Activated naive CD4-positive, alpha-beta T cell treated with anti-CD3 and anti-CD28 coated beads, Interleukin-2, amount 10 ng/mL, durations not matched to agents 7 days and 5 days (primary cell): ENCODE measurements at regions not wholly inside any gene's neighbourhood (a gene's known extent, or its start where the extent isn't known, plus 50 kb on each side); places are given as distances from the start of the nearest gene placed in this dataset.
A peak's percentile ranks its signal among the peaks of the same experiment; 100 is the strongest.

Experiments used
- CTCF ChIA-PET: fragments of 350-600 bp; sonication (Branson Sonifier 250); formaldehyde crosslinking; loops from one replicate; lab custom pipeline; 2021; ENCODE audit warnings: antibody characterized with exemption; lab: Charles Lee
- DNase-seq: peaks from one replicate; pipeline ENCODE4 v3.0.0-alpha.2; 2020
- H3K27ac Mint-ChIP-seq: one replicate; pipeline ENCODE4 v1.8.0; 2021; ENCODE audit warnings: mild to moderate bottlenecking, moderate library complexity, mixed read lengths
- H3K27me3 Mint-ChIP-seq: one replicate; pipeline ENCODE4 v1.8.0; 2021; ENCODE audit warnings: mild to moderate bottlenecking, mixed read lengths
- H3K36me3 Mint-ChIP-seq: one replicate; pipeline ENCODE4 v1.8.0; 2021; ENCODE audit warnings: mixed read lengths
- H3K4me1 Mint-ChIP-seq: one replicate; pipeline ENCODE4 v1.8.0; 2021; ENCODE audit warnings: mixed read lengths
- H3K4me3 Mint-ChIP-seq: one replicate; pipeline ENCODE4 v1.8.0; 2021; ENCODE audit warnings: mild to moderate bottlenecking, moderate library complexity, mixed read lengths
- H3K9me3 Mint-ChIP-seq: one replicate; pipeline ENCODE4 v1.8.0; 2021; ENCODE audit warnings: mixed read lengths

- H3K4me1 Mint-ChIP-seq: no peaks in the 10 kb centered on the region
- H3K27me3 Mint-ChIP-seq: peaks cover 5% of the 10 kb centered on the region
- H3K36me3 Mint-ChIP-seq: no peaks in the 10 kb centered on the region
- no peak for DNase-seq
- H3K4me3 Mint-ChIP-seq: no peak overlapping the region
- CTCF ChIA-PET: no interaction called here
- H3K9me3 Mint-ChIP-seq: no peaks in the 10 kb centered on the region
- no peak overlapping the region for H3K27ac Mint-ChIP-seq
Observed at GRCh38 chr2:59939236-59939635, 614.2 kb downstream of the BCL11A start.

GRCh38 chr2:59938181-59938580 lies 615.3 kb downstream of the BCL11A start:
- H3K4me1 Mint-ChIP-seq: no peaks in the 10 kb centered on the region
- H3K9me3 Mint-ChIP-seq: no peaks in the 10 kb centered on the region
- no peak for DNase-seq
- H3K27ac Mint-ChIP-seq: no peak overlapping the region
- H3K4me3 Mint-ChIP-seq: no peak overlapping the region
- CTCF ChIA-PET: no interaction called here
- H3K36me3 Mint-ChIP-seq: no peaks in the 10 kb centered on the region
- peaks cover 5% of the 10 kb centered on the region for H3K27me3 Mint-ChIP-seq

- Mint-ChIP-seq H3K27me3 (peaks cover 5% of the 10 kb centered on the region), H3K27ac (no peak overlapping the region), H3K4me3 (no peak overlapping the region), H3K9me3 (no peaks in the 10 kb centered on the region), H3K36me3 (no peaks in the 10 kb centered on the region), H3K4me1 (no peaks in the 10 kb centered on the region)
- CTCF ChIA-PET: no interaction called here
- no peak for DNase-seq
Observed at GRCh38 chr2:59936048-59936447, 617.4 kb downstream of the BCL11A start.

GRCh38 chr2:59935005-59935404 lies 618.4 kb downstream of the BCL11A start:
- Mint-ChIP-seq H3K4me3 (no peak overlapping the region), H3K9me3 (no peaks in the 10 kb centered on the region), H3K36me3 (no peaks in the 10 kb centered on the region), H3K27ac (no peak overlapping the region), H3K27me3 (peaks cover 5% of the 10 kb centered on the region), H3K4me1 (no peaks in the 10 kb centered on the region)
- no peak for DNase-seq
- CTCF ChIA-PET: no interaction called here

- peaks cover 5% of the 10 kb centered on the region for H3K27me3 Mint-ChIP-seq
- H3K4me3 Mint-ChIP-seq: no peak overlapping the region
- no peak overlapping the region for H3K27ac Mint-ChIP-seq
- no peaks in the 10 kb centered on the region for H3K36me3 Mint-ChIP-seq
- no peak for DNase-seq
- H3K9me3 Mint-ChIP-seq: no peaks in the 10 kb centered on the region
- CTCF ChIA-PET: no interaction called here
- no peaks in the 10 kb centered on the region for H3K4me1 Mint-ChIP-seq
Observed at GRCh38 chr2:59933948-59934347, 619.5 kb downstream of the BCL11A start.

GRCh38 chr2:59932341-59932740 lies 621.1 kb downstream of the BCL11A start:
- Mint-ChIP-seq H3K4me1 (no peaks in the 10 kb centered on the region), H3K9me3 (no peaks in the 10 kb centered on the region), H3K4me3 (no peak overlapping the region), H3K36me3 (no peaks in the 10 kb centered on the region), H3K27ac (no peak overlapping the region), H3K27me3 (peaks cover 5% of the 10 kb centered on the region)
- CTCF ChIA-PET: no interaction called here
- peak; percentile 20 for DNase-seq

- H3K27ac Mint-ChIP-seq: no peak overlapping the region
- no peak for DNase-seq
- H3K4me1 Mint-ChIP-seq: no peaks in the 10 kb centered on the region
- CTCF ChIA-PET: no interaction called here
- H3K36me3 Mint-ChIP-seq: no peaks in the 10 kb centered on the region
- H3K27me3 Mint-ChIP-seq: peaks cover 5% of the 10 kb centered on the region
- H3K4me3 Mint-ChIP-seq: no peak overlapping the region
- H3K9me3 Mint-ChIP-seq: no peaks in the 10 kb centered on the region
Observed at GRCh38 chr2:59930430-59930829, 623.0 kb downstream of the BCL11A start.

- Mint-ChIP-seq H3K4me3 (no peak overlapping the region), H3K4me1 (no peaks in the 10 kb centered on the region), H3K27me3 (no peaks in the 10 kb centered on the region), H3K36me3 (no peaks in the 10 kb centered on the region), H3K9me3 (no peaks in the 10 kb centered on the region), H3K27ac (no peak overlapping the region)
- no peak for DNase-seq
- CTCF ChIA-PET: no interaction called here
Observed at GRCh38 chr2:59926731-59927130, 626.7 kb downstream of the BCL11A start.

GRCh38 chr2:59925321-59925720 lies 628.1 kb downstream of the BCL11A start:
- CTCF ChIA-PET: no interaction called here
- Mint-ChIP-seq H3K36me3 (no peaks in the 10 kb centered on the region), H3K27me3 (no peaks in the 10 kb centered on the region), H3K9me3 (no peaks in the 10 kb centered on the region), H3K4me1 (peaks cover 2% of the 10 kb centered on the region), H3K4me3 (no peak overlapping the region), H3K27ac (no peak overlapping the region)
- DNase-seq: no peak

GRCh38 chr2:59924346-59924745 lies 629.1 kb downstream of the BCL11A start:
- CTCF ChIA-PET: no interaction called here
- H3K36me3 Mint-ChIP-seq: no peaks in the 10 kb centered on the region
- DNase-seq: no peak
- H3K4me3 Mint-ChIP-seq: no peak overlapping the region
- H3K27me3 Mint-ChIP-seq: no peaks in the 10 kb centered on the region
- H3K4me1 Mint-ChIP-seq: peaks cover 7% of the 10 kb centered on the region
- no peaks in the 10 kb centered on the region for H3K9me3 Mint-ChIP-seq
- no peak overlapping the region for H3K27ac Mint-ChIP-seq

- DNase-seq: no peak
- Mint-ChIP-seq H3K27ac (no peak overlapping the region), H3K4me1 (peaks cover 7% of the 10 kb centered on the region), H3K27me3 (no peaks in the 10 kb centered on the region), H3K36me3 (no peaks in the 10 kb centered on the region), H3K9me3 (no peaks in the 10 kb centered on the region), H3K4me3 (no peak overlapping the region)
- CTCF ChIA-PET: no interaction called here
Observed at GRCh38 chr2:59922450-59922849, 631.0 kb downstream of the BCL11A start.

GRCh38 chr2:59921743-59922142 lies 631.7 kb downstream of the BCL11A start:
- Mint-ChIP-seq H3K27ac (no peak overlapping the region), H3K9me3 (no peaks in the 10 kb centered on the region), H3K36me3 (no peaks in the 10 kb centered on the region), H3K4me1 (peaks cover 7% of the 10 kb centered on the region), H3K27me3 (no peaks in the 10 kb centered on the region), H3K4me3 (no peak overlapping the region)
- DNase-seq: no peak
- CTCF ChIA-PET: no interaction called here

- no peaks in the 10 kb centered on the region for H3K27me3 Mint-ChIP-seq
- CTCF ChIA-PET: no interaction called here
- peaks cover 7% of the 10 kb centered on the region for H3K4me1 Mint-ChIP-seq
- DNase-seq: no peak
- H3K9me3 Mint-ChIP-seq: no peaks in the 10 kb centered on the region
- H3K27ac Mint-ChIP-seq: no peak overlapping the region
- no peaks in the 10 kb centered on the region for H3K36me3 Mint-ChIP-seq
- H3K4me3 Mint-ChIP-seq: no peak overlapping the region
Observed at GRCh38 chr2:59920961-59921360, 632.5 kb downstream of the BCL11A start.

- Mint-ChIP-seq H3K27me3 (no peaks in the 10 kb centered on the region), H3K9me3 (no peaks in the 10 kb centered on the region), H3K27ac (no peak overlapping the region), H3K4me1 (peaks cover 7% of the 10 kb centered on the region), H3K4me3 (no peak overlapping the region), H3K36me3 (no peaks in the 10 kb centered on the region)
- no peak for DNase-seq
- CTCF ChIA-PET: no interaction called here
Observed at GRCh38 chr2:59920307-59920706, 633.1 kb downstream of the BCL11A start.

- peaks cover 7% of the 10 kb centered on the region for H3K4me1 Mint-ChIP-seq
- H3K9me3 Mint-ChIP-seq: no peaks in the 10 kb centered on the region
- DNase-seq: no peak
- H3K4me3 Mint-ChIP-seq: no peak overlapping the region
- H3K36me3 Mint-ChIP-seq: no peaks in the 10 kb centered on the region
- H3K27me3 Mint-ChIP-seq: peaks cover 3% of the 10 kb centered on the region
- H3K27ac Mint-ChIP-seq: no peak overlapping the region
- CTCF ChIA-PET: no interaction called here
Observed at GRCh38 chr2:59919579-59919978, 633.9 kb downstream of the BCL11A start.

- peaks cover 4% of the 10 kb centered on the region for H3K27me3 Mint-ChIP-seq
- no peak for DNase-seq
- peaks cover 16% of the 10 kb centered on the region for H3K4me1 Mint-ChIP-seq
- CTCF ChIA-PET: interaction anchor here (0.7 kb wide), 1 partner anchor 236 kb away, joined by 3 read pairs; no protein-coding TSS in a partner anchor
- H3K4me3 Mint-ChIP-seq: no peak overlapping the region
- no peaks in the 10 kb centered on the region for H3K36me3 Mint-ChIP-seq
- no peak overlapping the region for H3K27ac Mint-ChIP-seq
- no peaks in the 10 kb centered on the region for H3K9me3 Mint-ChIP-seq
Observed at GRCh38 chr2:59912042-59912441, 641.4 kb downstream of the BCL11A start.
